ENCODE measurements at regions not wholly inside any gene's neighbourhood (a gene's known extent, or its start where the extent isn't known, plus 50 kb on each side); places are given as distances from the start of the nearest gene placed in this dataset.

- H3K27me3 ChIP-seq (replicated peaks; ENCODE audit: control insufficient read depth, insufficient read depth, low read length) = no peaks in the 10 kb centered on the region
- H3K4me3 ChIP-seq (ENCODE audit: low read length) = no peak overlapping the region
- no peaks in the 10 kb centered on the region for H3K36me3 ChIP-seq (ENCODE audit: control insufficient read depth, insufficient read depth, low read length, severe bottlenecking)
- H3K9ac ChIP-seq (ENCODE audit: low read length) = no peak overlapping the region
- no peaks in the 10 kb centered on the region for H3K4me1 ChIP-seq (ENCODE audit: control insufficient read depth, insufficient read depth, low read length)
- no peaks in the 10 kb centered on the region for H3K9me3 ChIP-seq (ENCODE audit: control insufficient read depth, low read length)
- no peak for DNase-seq (ENCODE audit: low read depth)
Measured at GRCh38 chr7:24034251-24034650, 249.7 kb upstream of the NPY start.

GRCh38 chr7:24035366-24036032, 248.5 kb upstream of the NPY start:
- Histone ChIP-seq H3K36me3 (ENCODE audit: control insufficient read depth, insufficient read depth, low read length, severe bottlenecking) (no peaks in the 10 kb centered on the region), H3K27me3 (replicated peaks; ENCODE audit: control insufficient read depth, insufficient read depth, low read length) (no peaks in the 10 kb centered on the region), H3K4me3 (ENCODE audit: low read length) (no peak overlapping the region), H3K9ac (ENCODE audit: low read length) (no peak overlapping the region), H3K4me1 (ENCODE audit: control insufficient read depth, insufficient read depth, low read length) (no peaks in the 10 kb centered on the region), H3K9me3 (ENCODE audit: control insufficient read depth, low read length) (no peaks in the 10 kb centered on the region)
- no peak for DNase-seq (ENCODE audit: low read depth)

DNA sequence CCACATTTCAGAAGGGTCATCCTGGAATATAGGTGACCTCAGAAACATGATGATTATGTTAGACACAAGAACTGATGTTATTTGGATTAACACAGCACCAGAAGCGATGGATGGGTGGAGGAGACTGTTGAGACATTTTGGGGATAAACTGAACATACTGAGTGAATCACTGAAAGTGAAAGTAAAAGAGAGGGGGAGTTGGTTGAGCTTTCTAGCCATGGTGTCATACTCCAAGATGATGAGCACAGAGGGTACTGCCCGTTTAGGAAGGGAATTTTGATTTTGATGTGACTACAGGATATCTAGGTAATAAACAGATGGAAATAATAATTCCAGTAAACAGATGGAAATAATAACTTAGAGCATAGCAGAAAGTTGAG, 248.0 kb upstream of the NPY start:
- Histone ChIP-seq H3K9me3 (ENCODE audit: control insufficient read depth, low read length) (no peaks in the 10 kb centered on the region), H3K36me3 (ENCODE audit: control insufficient read depth, insufficient read depth, low read length, severe bottlenecking) (no peaks in the 10 kb centered on the region), H3K4me3 (ENCODE audit: low read length) (no peak overlapping the region), H3K9ac (ENCODE audit: low read length) (no peak overlapping the region), H3K4me1 (ENCODE audit: control insufficient read depth, insufficient read depth, low read length) (no peaks in the 10 kb centered on the region), H3K27me3 (replicated peaks; ENCODE audit: control insufficient read depth, insufficient read depth, low read length) (no peaks in the 10 kb centered on the region)
- peak; percentile 10 for DNase-seq (ENCODE audit: low read depth)

- Histone ChIP-seq H3K9me3 (ENCODE audit: control insufficient read depth, low read length) (no peaks in the 10 kb centered on the region), H3K36me3 (ENCODE audit: control insufficient read depth, insufficient read depth, low read length, severe bottlenecking) (no peaks in the 10 kb centered on the region), H3K4me1 (ENCODE audit: control insufficient read depth, insufficient read depth, low read length) (no peaks in the 10 kb centered on the region), H3K27me3 (replicated peaks; ENCODE audit: control insufficient read depth, insufficient read depth, low read length) (no peaks in the 10 kb centered on the region), H3K4me3 (ENCODE audit: low read length) (no peak overlapping the region), H3K9ac (ENCODE audit: low read length) (no peak overlapping the region)
- no peak for DNase-seq (ENCODE audit: low read depth)
Measured at GRCh38 chr7:24038993-24039392, 245.0 kb upstream of the NPY start.

DNA sequence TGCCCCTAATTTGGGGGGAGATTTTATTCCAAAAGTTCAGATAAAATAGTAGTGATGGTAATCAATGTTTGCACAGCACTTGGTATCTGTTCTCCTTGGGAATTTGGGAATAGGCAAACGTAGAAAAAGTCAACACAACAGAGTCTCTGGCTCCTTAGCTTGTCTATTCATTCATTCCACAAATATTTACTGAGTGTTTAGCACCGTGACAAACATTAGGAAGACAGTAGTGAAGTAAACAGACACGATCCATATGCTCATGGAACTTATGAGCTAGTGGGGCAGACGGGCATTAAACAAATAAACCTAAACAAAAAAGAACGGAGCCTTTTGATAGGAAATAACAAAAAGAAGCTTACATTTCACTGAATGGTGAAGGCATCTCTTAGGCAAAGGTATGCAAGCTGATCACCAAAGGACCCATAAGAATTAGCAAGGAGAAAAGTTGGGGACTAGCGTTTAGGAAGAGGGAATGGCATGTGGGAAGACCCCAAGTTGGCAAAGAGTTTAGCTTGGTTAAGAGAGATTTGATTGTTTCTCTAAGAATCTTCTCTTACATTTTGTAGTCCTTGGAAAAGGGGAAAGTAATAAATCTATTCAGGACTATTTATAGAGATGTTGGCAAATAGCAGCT, 243.9 kb upstream of the NPY start:
- no peaks in the 10 kb centered on the region for H3K4me1 ChIP-seq (ENCODE audit: control insufficient read depth, insufficient read depth, low read length)
- H3K27me3 ChIP-seq (replicated peaks; ENCODE audit: control insufficient read depth, insufficient read depth, low read length) = no peaks in the 10 kb centered on the region
- no peaks in the 10 kb centered on the region for H3K9me3 ChIP-seq (ENCODE audit: control insufficient read depth, low read length)
- H3K36me3 ChIP-seq (ENCODE audit: control insufficient read depth, insufficient read depth, low read length, severe bottlenecking) = no peaks in the 10 kb centered on the region
- H3K4me3 ChIP-seq (ENCODE audit: low read length) = no peak overlapping the region
- DNase-seq (ENCODE audit: low read depth) = no peak
- H3K9ac ChIP-seq (ENCODE audit: low read length) = no peak overlapping the region

DNA sequence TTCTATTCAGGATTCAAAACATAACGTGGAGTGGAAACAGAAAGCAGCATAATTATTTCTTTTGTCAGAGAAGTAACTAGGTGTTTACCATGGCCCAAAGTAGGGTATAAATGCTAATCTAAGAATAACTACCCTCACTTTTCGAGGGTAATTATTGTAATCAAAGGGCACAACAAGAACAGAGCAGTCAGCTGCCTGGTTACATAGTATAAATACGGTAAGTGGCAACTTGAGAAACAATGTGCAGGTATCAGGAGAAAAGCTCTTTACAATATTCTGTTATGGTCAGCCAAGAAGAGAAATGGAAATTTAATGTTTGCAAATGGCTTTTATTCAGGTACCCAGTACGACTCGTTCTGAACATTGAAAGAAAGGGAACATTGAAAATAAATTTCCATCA, 242.0 kb upstream of the NPY start:
- Histone ChIP-seq H3K9ac (ENCODE audit: low read length) (no peak overlapping the region), H3K4me1 (ENCODE audit: control insufficient read depth, insufficient read depth, low read length) (no peaks in the 10 kb centered on the region), H3K9me3 (ENCODE audit: control insufficient read depth, low read length) (no peaks in the 10 kb centered on the region), H3K4me3 (ENCODE audit: low read length) (no peak overlapping the region), H3K27me3 (replicated peaks; ENCODE audit: control insufficient read depth, insufficient read depth, low read length) (no peaks in the 10 kb centered on the region), H3K36me3 (ENCODE audit: control insufficient read depth, insufficient read depth, low read length, severe bottlenecking) (no peaks in the 10 kb centered on the region)
- no peak for DNase-seq (ENCODE audit: low read depth)

DNA sequence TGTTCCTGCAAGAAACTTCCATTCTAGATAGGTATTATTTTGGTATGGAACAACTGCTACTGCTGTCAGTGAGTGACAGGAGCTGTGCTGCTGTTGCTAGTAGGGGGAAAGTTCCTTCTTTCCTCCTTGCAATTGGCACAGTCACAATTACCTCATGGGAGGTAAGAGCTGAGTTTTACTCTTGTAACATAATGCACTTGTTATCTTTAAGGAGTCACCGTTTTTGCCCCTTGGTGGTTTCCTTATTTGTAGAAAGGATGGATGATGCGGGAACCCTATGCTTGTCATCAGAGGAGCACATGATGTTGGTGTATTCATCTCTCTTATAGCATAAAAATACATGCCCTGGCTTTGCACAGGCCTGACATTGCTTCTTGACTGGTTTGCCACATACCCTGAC, 234.7 kb upstream of the NPY start:
- H3K4me1 ChIP-seq (ENCODE audit: control insufficient read depth, insufficient read depth, low read length) = no peaks in the 10 kb centered on the region
- DNase-seq (ENCODE audit: low read depth) = no peak
- no peak overlapping the region for H3K4me3 ChIP-seq (ENCODE audit: low read length)
- peaks cover 5% of the 10 kb centered on the region for H3K27me3 ChIP-seq (replicated peaks; ENCODE audit: control insufficient read depth, insufficient read depth, low read length)
- H3K36me3 ChIP-seq (ENCODE audit: control insufficient read depth, insufficient read depth, low read length, severe bottlenecking) = no peaks in the 10 kb centered on the region
- H3K9ac ChIP-seq (ENCODE audit: low read length) = no peak overlapping the region
- H3K9me3 ChIP-seq (ENCODE audit: control insufficient read depth, low read length) = no peaks in the 10 kb centered on the region

GRCh38 chr7:24050991-24051560, 232.9 kb upstream of the NPY start:
- H3K36me3 ChIP-seq (ENCODE audit: control insufficient read depth, insufficient read depth, low read length, severe bottlenecking) = no peaks in the 10 kb centered on the region
- no peak overlapping the region for H3K4me3 ChIP-seq (ENCODE audit: low read length)
- no peaks in the 10 kb centered on the region for H3K4me1 ChIP-seq (ENCODE audit: control insufficient read depth, insufficient read depth, low read length)
- no peak overlapping the region for H3K9ac ChIP-seq (ENCODE audit: low read length)
- no peak for DNase-seq (ENCODE audit: low read depth)
- H3K27me3 ChIP-seq (replicated peaks; ENCODE audit: control insufficient read depth, insufficient read depth, low read length) = peaks cover 7% of the 10 kb centered on the region
- H3K9me3 ChIP-seq (ENCODE audit: control insufficient read depth, low read length) = no peaks in the 10 kb centered on the region

DNA sequence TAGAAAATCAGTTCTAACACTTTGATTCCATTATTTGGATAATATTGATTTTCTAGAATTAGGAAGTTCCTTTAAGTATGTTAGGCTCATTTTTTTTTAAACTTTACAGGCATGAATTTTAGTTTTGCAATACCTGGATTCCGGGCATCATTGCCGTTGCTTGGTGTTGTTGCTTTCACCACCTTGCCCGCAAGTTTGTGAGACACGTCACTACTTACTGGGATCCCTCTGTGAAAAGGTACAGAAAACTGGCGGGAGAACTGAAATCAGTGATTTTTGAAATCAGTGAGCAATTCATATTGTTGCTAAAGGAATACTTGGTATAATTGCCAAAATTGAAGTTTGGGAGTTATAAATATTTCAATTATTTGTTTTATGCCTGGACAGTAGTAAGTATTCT, 232.3 kb upstream of the NPY start:
- Histone ChIP-seq H3K9me3 (ENCODE audit: control insufficient read depth, low read length) (no peaks in the 10 kb centered on the region), H3K4me3 (ENCODE audit: low read length) (no peak overlapping the region), H3K36me3 (ENCODE audit: control insufficient read depth, insufficient read depth, low read length, severe bottlenecking) (no peaks in the 10 kb centered on the region), H3K9ac (ENCODE audit: low read length) (no peak overlapping the region), H3K4me1 (ENCODE audit: control insufficient read depth, insufficient read depth, low read length) (no peaks in the 10 kb centered on the region), H3K27me3 (replicated peaks; ENCODE audit: control insufficient read depth, insufficient read depth, low read length) (peaks cover 7% of the 10 kb centered on the region)
- DNase-seq (ENCODE audit: low read depth) = no peak

- Histone ChIP-seq H3K4me3 (ENCODE audit: low read length) (no peak overlapping the region), H3K9ac (ENCODE audit: low read length) (no peak overlapping the region), H3K4me1 (ENCODE audit: control insufficient read depth, insufficient read depth, low read length) (no peaks in the 10 kb centered on the region), H3K9me3 (ENCODE audit: control insufficient read depth, low read length) (no peaks in the 10 kb centered on the region), H3K27me3 (replicated peaks; ENCODE audit: control insufficient read depth, insufficient read depth, low read length) (peaks cover 7% of the 10 kb centered on the region), H3K36me3 (ENCODE audit: control insufficient read depth, insufficient read depth, low read length, severe bottlenecking) (no peaks in the 10 kb centered on the region)
- peak; percentile 60 for DNase-seq (ENCODE audit: low read depth)
Measured at GRCh38 chr7:24052572-24053260, 231.3 kb upstream of the NPY start.

- no peaks in the 10 kb centered on the region for H3K4me1 ChIP-seq (ENCODE audit: control insufficient read depth, insufficient read depth, low read length)
- H3K9me3 ChIP-seq (ENCODE audit: control insufficient read depth, low read length) = no peaks in the 10 kb centered on the region
- H3K27me3 ChIP-seq (replicated peaks; ENCODE audit: control insufficient read depth, insufficient read depth, low read length) = peaks cover 7% of the 10 kb centered on the region
- H3K36me3 ChIP-seq (ENCODE audit: control insufficient read depth, insufficient read depth, low read length, severe bottlenecking) = no peaks in the 10 kb centered on the region
- no peak for DNase-seq (ENCODE audit: low read depth)
- H3K9ac ChIP-seq (ENCODE audit: low read length) = no peak overlapping the region
- no peak overlapping the region for H3K4me3 ChIP-seq (ENCODE audit: low read length)
Measured at GRCh38 chr7:24054236-24054635, 229.8 kb upstream of the NPY start.

Measured in adipocyte (in vitro differentiated cells).